H1 (cell line): ENCODE measurements at regions not wholly inside any gene's neighbourhood (a gene's known extent, or its start where the extent isn't known, plus 50 kb on each side); places are given as distances from the start of the nearest gene placed in this dataset.

Experiments
- CTCF ChIA-PET: fragments of 300-600 bp; sonication (Branson Sonifier 250); formaldehyde crosslinking; loops from one replicate; lab custom pipeline; 2021; ENCODE audit not compliant: partially characterized antibody; lab: Charles Lee
- POLR2A ChIA-PET: fragments of 300-600 bp; sonication (Branson Sonifier 250); formaldehyde crosslinking; loops from one replicate; lab custom pipeline; 2021; ENCODE audit warnings: inconsistent platforms; ENCODE audit not compliant: partially characterized antibody; lab: Charles Lee
- DNase-seq, 2 experiments: peaks; one replicate each; pipeline versions ENCODE4 v3.0.0 to v3.0.0-alpha.2; 2010 to 2022; ENCODE audit warnings: low spot score in 2 of 2, low read depth in 1 of 2, mixed read lengths in 1 of 2
- FAIRE-seq: peaks from 2 replicates; lab custom pipeline; 2011; peaks lifted over from hg19 to GRCh38; lab: Jason Lieb, UNC
- H2AFZ ChIP-seq: 2 replicates; pipeline ENCODE4 v1.8.1; 2012; ENCODE audit warnings: low read length, inconsistent platforms
- H2AK5ac ChIP-seq: 2 replicates; pipeline ENCODE4 v1.6.1; 2013; ENCODE audit warnings: low read depth, low read length
- H2BK120ac ChIP-seq: replicated peaks from 2 replicates; pipeline ENCODE3; 2013; ENCODE audit warnings: low read depth, low read length, inconsistent platforms
- H2BK12ac ChIP-seq: 2 replicates; pipeline ENCODE4 v1.6.1; 2013; ENCODE audit warnings: low read depth, low read length
- H2BK15ac ChIP-seq: 2 replicates; pipeline ENCODE4 v1.6.1; 2013; ENCODE audit warnings: low read length
- H2BK20ac ChIP-seq: 2 replicates; pipeline ENCODE4 v1.6.1; 2013; ENCODE audit warnings: low read length
- H2BK5ac ChIP-seq: 2 replicates; pipeline ENCODE4 v1.6.1; 2013; ENCODE audit warnings: low read depth, low read length
- H3K14ac ChIP-seq: 2 replicates; pipeline ENCODE4 v1.6.1; 2013; ENCODE audit warnings: inconsistent platforms; ENCODE audit not compliant: insufficient read length
- H3K18ac ChIP-seq: 2 replicates; pipeline ENCODE4 v1.6.1; 2013; ENCODE audit warnings: low read length; ENCODE audit errors: extremely low read depth
- H3K23ac ChIP-seq: 2 replicates; pipeline ENCODE4 v1.6.1; 2013; ENCODE audit warnings: inconsistent platforms; ENCODE audit not compliant: insufficient read length
- H3K23me2 ChIP-seq: 2 replicates; pipeline ENCODE4 v1.6.1; 2013; ENCODE audit warnings: low read depth, low read length
- H3K27ac ChIP-seq: 2 replicates; pipeline ENCODE4 v1.6.1; 2011; ENCODE audit warnings: low read depth, low read length, inconsistent platforms
- H3K27me3 ChIP-seq, 4 experiments: replicated peaks in 1 of 4; 1 replicate in 1 of 4; 2 replicates in 3 of 4; pipeline versions ENCODE4 v1.6.1 to v1.8.1; 2011 to 2013; ENCODE audit warnings: low read length in 3 of 4, mild to moderate bottlenecking in 3 of 4, inconsistent platforms in 2 of 4, mixed read lengths in 2 of 4, moderate library complexity in 1 of 4; ENCODE audit not compliant: control insufficient read depth in 3 of 4, insufficient read depth in 3 of 4; ENCODE audit errors: extremely low read depth in 1 of 4
- H3K36me3 ChIP-seq, 4 experiments: 2 replicates each; pipeline versions ENCODE4 v1.6.1 to v1.8.1; 2011 to 2013; ENCODE audit warnings: mild to moderate bottlenecking in 4 of 4, low read length in 3 of 4, moderate library complexity in 2 of 4, control low read depth in 1 of 4, inconsistent platforms in 1 of 4; ENCODE audit not compliant: insufficient read depth in 4 of 4, control insufficient read depth in 2 of 4
- H3K4ac ChIP-seq: replicated peaks from 2 replicates; pipeline ENCODE3; 2013; ENCODE audit warnings: low read length, low read depth, mixed read lengths, inconsistent platforms; ENCODE audit not compliant: insufficient read length
- H3K4me1 ChIP-seq, 4 experiments: replicated peaks in 1 of 4; 1 replicate in 1 of 4; 2 replicates in 3 of 4; pipeline versions ENCODE4 v1.6.1 to v1.8.1; 2011 to 2013; ENCODE audit warnings: low read length in 3 of 4, inconsistent platforms in 2 of 4, mixed read lengths in 1 of 4; ENCODE audit not compliant: insufficient read depth in 4 of 4, control insufficient read depth in 3 of 4
- H3K4me2 ChIP-seq, 2 experiments: 2 replicates each; pipeline versions ENCODE4 v1.6.1 to v1.8.1; 2011 to 2013; ENCODE audit warnings: low read depth in 2 of 2, low read length in 2 of 2, control low read depth in 1 of 2, inconsistent platforms in 1 of 2, mild to moderate bottlenecking in 1 of 2; ENCODE audit not compliant: insufficient read depth in 1 of 2
- H3K4me3 ChIP-seq, 4 experiments: fragments of 200-600, 300-600 bp in 1 of 4; sonication (generic), shearing (Covaris generic), sonication (Bioruptor Twin) in 1 of 4; 2 replicates each; pipeline versions ENCODE4 v1.5.1 to v1.8.1; 2011 to 2016; ENCODE audit warnings: low read length in 4 of 4, low read depth in 3 of 4, control low read depth in 2 of 4, inconsistent platforms in 2 of 4, mild to moderate bottlenecking in 2 of 4, mixed read lengths in 1 of 4, moderate library complexity in 1 of 4; ENCODE audit not compliant: insufficient read depth in 2 of 4; ENCODE audit errors: extremely low read depth in 1 of 4
- H3K56ac ChIP-seq: replicated peaks from 2 replicates; pipeline ENCODE3; 2013; ENCODE audit warnings: low read depth, mild to moderate bottlenecking, mixed read lengths, low read length, inconsistent platforms; ENCODE audit not compliant: insufficient read length
- H3K79me1 ChIP-seq: 2 replicates; pipeline ENCODE4 v1.6.1; 2013; ENCODE audit warnings: low read depth, low read length, control low read depth
- H3K79me2 ChIP-seq, 2 experiments: 2 replicates each; pipeline versions ENCODE4 v1.6.1 to v1.8.1; 2012 to 2013; ENCODE audit warnings: low read length in 2 of 2, mild to moderate bottlenecking in 2 of 2, inconsistent platforms in 1 of 2; ENCODE audit not compliant: insufficient read depth in 2 of 2, control insufficient read depth in 1 of 2
- H3K9ac ChIP-seq, 4 experiments: replicated peaks in 1 of 4; 1 replicate in 1 of 4; 2 replicates in 3 of 4; pipeline versions ENCODE4 v1.6.1 to v1.8.1; 2011 to 2013; ENCODE audit warnings: low read depth in 3 of 4, low read length in 3 of 4, control low read depth in 2 of 4, mild to moderate bottlenecking in 2 of 4, moderate library complexity in 2 of 4, inconsistent platforms in 1 of 4; ENCODE audit errors: extremely low read depth in 1 of 4
- H3K9me3 ChIP-seq, 2 experiments: 2 replicates each; pipeline versions ENCODE4 v1.6.1 to v1.8.1; 2012 to 2013; ENCODE audit warnings: mild to moderate bottlenecking in 2 of 2, moderate library complexity in 2 of 2, control low read depth in 1 of 2, inconsistent platforms in 1 of 2, low read depth in 1 of 2, low read length in 1 of 2, mixed read lengths in 1 of 2; ENCODE audit not compliant: insufficient read depth in 2 of 2
- H4K20me1 ChIP-seq, 2 experiments: replicated peaks in 1 of 2; 2 replicates each; pipeline versions ENCODE3 to v1.8.1; 2011 to 2013; ENCODE audit warnings: inconsistent platforms in 2 of 2, low read length in 2 of 2, mild to moderate bottlenecking in 1 of 2; ENCODE audit not compliant: insufficient read depth in 2 of 2, control insufficient read depth in 1 of 2
- H4K5ac ChIP-seq: 2 replicates; pipeline ENCODE4 v1.6.1; 2013; ENCODE audit warnings: low read length, low read depth, mixed read lengths, inconsistent platforms; ENCODE audit not compliant: insufficient read length
- H4K8ac ChIP-seq: 2 replicates; pipeline ENCODE4 v1.8.0; 2013; ENCODE audit warnings: mild to moderate bottlenecking, moderate library complexity, low read length, inconsistent platforms; ENCODE audit not compliant: insufficient read depth; ENCODE audit errors: extremely low read depth
- H4K91ac ChIP-seq: replicated peaks from 2 replicates; pipeline ENCODE3; 2013; ENCODE audit warnings: low read length, mixed read lengths, inconsistent platforms; ENCODE audit not compliant: insufficient read length
- CBX5 ChIP-seq: fragments of 300-800, 300-1000 bp; sonication (generic); IDR thresholded peaks from 2 replicates; pipeline ENCODE4 v1.7.1; 2016; ENCODE audit warnings: antibody characterized with exemption, low read length, low read depth
- CBX8 ChIP-seq: fragments of 300-800, 300-1000 bp; sonication (generic); IDR thresholded peaks from 2 replicates; pipeline ENCODE4 v1.7.1; 2016; ENCODE audit warnings: low read depth, low read length, borderline replicate concordance
- CTBP2 ChIP-seq: IDR thresholded peaks from 2 replicates; pipeline ENCODE4 v1.7.0; 2011; ENCODE audit warnings: borderline replicate concordance, mild to moderate bottlenecking, moderate library complexity, mixed read lengths, low read length; ENCODE audit not compliant: insufficient read depth, insufficient read length
- EP300 ChIP-seq, 2 experiments: IDR thresholded peaks; 1 replicate in 1 of 2; 2 replicates in 1 of 2; pipeline ENCODE4 v1.6.1; 2011 to 2012; ENCODE audit warnings: low read depth in 2 of 2, low read length in 2 of 2, mild to moderate bottlenecking in 2 of 2, borderline replicate concordance in 1 of 2, inconsistent platforms in 1 of 2, moderate library complexity in 1 of 2
- GABPA ChIP-seq: IDR thresholded peaks from 2 replicates; pipeline ENCODE4 v1.6.1; 2011; ENCODE audit warnings: mild to moderate bottlenecking, low read length, moderate library complexity, borderline replicate concordance; ENCODE audit not compliant: insufficient read depth
- GTF2F1 ChIP-seq: IDR thresholded peaks from 2 replicates; pipeline ENCODE4 v1.6.1; 2012; ENCODE audit warnings: low read depth, low read length, improper control_type of control experiment, borderline replicate concordance
- JUN ChIP-seq: IDR thresholded peaks from 2 replicates; pipeline ENCODE4 v1.6.1; 2011; ENCODE audit warnings: low read depth, mild to moderate bottlenecking, improper control_type of control experiment, low read length
- KDM5A ChIP-seq: fragments of 200-600 bp; IDR thresholded peaks from 2 replicates; pipeline ENCODE4 v1.7.1; 2012; ENCODE audit warnings: mild to moderate bottlenecking, low read length, inconsistent platforms, mixed read lengths
- MAFK ChIP-seq: IDR thresholded peaks from 2 replicates; pipeline ENCODE4 v1.6.1; 2012; ENCODE audit warnings: low read depth, mild to moderate bottlenecking, improper control_type of control experiment, low read length
- POU5F1 ChIP-seq: IDR thresholded peaks from 2 replicates; pipeline ENCODE4 v1.6.1; 2011; ENCODE audit warnings: low read depth, mild to moderate bottlenecking, low read length, moderate library complexity
- RBBP5 ChIP-seq: IDR thresholded peaks from 2 replicates; pipeline ENCODE4 v1.7.1; 2012; ENCODE audit warnings: low read depth, mild to moderate bottlenecking, inconsistent platforms, low read length, moderate library complexity, borderline replicate concordance
- RFX5 ChIP-seq: IDR thresholded peaks from 2 replicates; pipeline ENCODE4 v1.6.1; 2011; ENCODE audit warnings: low read depth, low read length, improper control_type of control experiment, borderline replicate concordance
- SRF ChIP-seq: IDR thresholded peaks from 2 replicates; pipeline ENCODE4 v1.6.1; 2011; ENCODE audit warnings: mild to moderate bottlenecking, low read depth, low read length, moderate library complexity
- WGBS, 2 experiments: shearing (Covaris generic) in 1 of 2; methylation state at CpG; one replicate each; pipeline versions ENCODE4 v1.1.6 to v1.1.7; 2013 to 2015; ENCODE audit warnings: low lambda C conversion rate in 2 of 2, mixed read lengths in 2 of 2, inconsistent platforms in 1 of 2, low coverage in 1 of 2, missing lambda C conversion rate in 1 of 2; ENCODE audit not compliant: insufficient replicate concordance in 2 of 2, insufficient coverage in 1 of 2, insufficient read length in 1 of 2; ENCODE audit errors: extremely low coverage in 1 of 2, missing lambda C conversion rate in 1 of 2; 5-methylcytosine and 5-hydroxymethylcytosine counted together

DNA sequence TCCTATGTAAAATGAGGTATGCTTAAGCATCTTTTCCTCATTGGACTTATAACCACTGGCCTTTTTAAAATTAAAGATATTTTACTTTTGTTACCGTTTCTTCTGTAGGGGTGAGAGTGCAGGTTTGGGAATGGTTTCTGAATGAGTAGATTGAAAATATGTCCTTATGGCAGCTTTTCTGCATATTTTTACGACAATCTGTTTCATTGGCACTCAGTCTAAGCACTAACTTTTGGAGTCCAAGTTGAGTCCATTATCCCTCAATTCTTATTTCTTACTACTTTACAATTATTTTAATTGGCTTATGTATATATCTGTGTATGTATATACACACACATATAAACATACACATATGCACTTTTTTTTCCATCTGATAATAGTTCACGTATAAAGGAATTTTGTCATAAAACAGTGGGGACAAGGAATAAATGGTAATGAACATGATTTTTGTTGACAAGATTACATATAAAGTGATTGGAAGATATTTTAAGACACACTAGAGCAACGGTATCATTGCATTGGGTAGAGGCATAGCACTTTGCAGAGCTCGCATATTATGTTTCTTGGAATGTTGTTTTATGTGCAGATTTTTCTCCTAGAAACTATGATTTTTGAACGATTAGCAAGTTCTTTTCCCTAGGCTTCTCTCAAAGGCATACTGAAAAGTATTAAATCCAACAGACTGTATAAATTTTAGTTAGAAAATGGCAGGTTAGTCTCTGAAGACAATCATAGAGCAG, 133.0 kb downstream of the FAT4 start:
- Histone ChIP-seq H2BK12ac (no peak overlapping the region), H3K36me3 (no peaks in the 10 kb centered on the region), H3K4me2 (no peak overlapping the region), H3K79me1 (no peaks in the 10 kb centered on the region), H2AFZ (no peak overlapping the region), H3K23ac (no peak overlapping the region), H2BK120ac (no peak overlapping the region), H4K20me1 (no peaks in the 10 kb centered on the region), H3K14ac (no peak overlapping the region), H4K5ac (no peak overlapping the region), H3K18ac (no peak overlapping the region), H2AK5ac (no peak overlapping the region), H4K8ac (no peak overlapping the region), H2BK15ac (no peak overlapping the region), H3K56ac (no peak overlapping the region), H3K27me3 (no peaks in the 10 kb centered on the region), H3K9ac (no peak overlapping the region), H2BK5ac (no peak overlapping the region), H3K4ac (no peak overlapping the region), H3K23me2 (no peaks in the 10 kb centered on the region), H2BK20ac (no peak overlapping the region), H3K79me2 (no peaks in the 10 kb centered on the region), H3K4me3 (no peak overlapping the region), H3K4me1 (no peaks in the 10 kb centered on the region), H4K91ac (no peak overlapping the region), H3K27ac (no peak overlapping the region), H3K9me3 (no peaks in the 10 kb centered on the region)
- FAIRE-seq (no peak), DNase-seq (no peak)
- POLR2A ChIA-PET, result no interaction called here
- TF ChIP-seq EP300 (IDR thresholded peaks at IDR 0.05; ENCODE audit: borderline replicate concordance in 1 of 2, low read depth in 2 of 2, low read length in 2 of 2) (no peak), GTF2F1 (no peak), CBX8 (no peak), GABPA (no peak), RFX5 (no peak), POU5F1 (no peak), MAFK (no peak), RBBP5 (no peak), CTBP2 (no peak), JUN (no peak), KDM5A (no peak), SRF (no peak), CBX5 (no peak)
- 70% methylated on average over 6 of the region's 6 CpGs; no CpG with 5 or more reads in 1 of the 2 experiments for WGBS, 2 experiments
- CTCF ChIA-PET, result no interaction called here
